SU-DHL-6 (cell line): ENCODE measurements at regions not wholly inside any gene's neighbourhood (a gene's known extent, or its start where the extent isn't known, plus 50 kb on each side); places are given as distances from the start of the nearest gene placed in this dataset.

Experiments used
- CTCF ChIP-seq: fragments of 200-600 bp; sonication (generic); IDR thresholded peaks from one replicate; pipeline ENCODE4 v1.5.1; 2017; ENCODE audit warnings: antibody characterized with exemption, mild to moderate bottlenecking, low read length, moderate library complexity; ENCODE audit not compliant: insufficient read depth, poor library complexity, severe bottlenecking
- EZH2phosphoT487 ChIP-seq: fragments of 200-600 bp; sonication (generic), shearing (Covaris generic); conservative IDR thresholded peaks from 2 replicates; pipeline ENCODE4 v1.6.1; 2018; ENCODE audit warnings: mild to moderate bottlenecking, antibody characterized with exemption, low read length, moderate library complexity, mixed read lengths

- no peak for TF ChIP-seq CTCF
- TF ChIP-seq EZH2phosphoT487: no peak
Measured at GRCh38 chr10:131750171-131750895, 150.5 kb upstream of the PPP2R2D start.
